BLaER1 treated with 17β-estradiol and CSF1 and Interleukin-3, amounts not matched to agents 10 nM and 100 nM (cell line): ENCODE measurements at regions not wholly inside any gene's neighbourhood (a gene's known extent, or its start where the extent isn't known, plus 50 kb on each side); places are given as distances from the start of the nearest gene placed in this dataset.

Source experiments
- H3K27ac ChIP-seq, 11 experiments: shearing (Covaris generic); formaldehyde crosslinking; 2 replicates each; pipeline ENCODE4 v1.8.1; 2022
- H3K27me3 ChIP-seq, 11 experiments: shearing (Covaris generic); formaldehyde crosslinking; 2 replicates each; pipeline ENCODE4 v1.8.1; 2022
- H3K36me3 ChIP-seq, 11 experiments: shearing (Covaris generic); formaldehyde crosslinking; 2 replicates each; pipeline ENCODE4 v1.8.1; 2022
- H3K4me1 ChIP-seq, 10 experiments: shearing (Covaris generic); formaldehyde crosslinking; 2 replicates each; pipeline ENCODE4 v1.8.1; 2022
- H3K4me2 ChIP-seq, 11 experiments: shearing (Covaris generic); formaldehyde crosslinking; 2 replicates each; pipeline ENCODE4 v1.8.1; 2022
- H3K4me3 ChIP-seq, 10 experiments: shearing (Covaris generic); formaldehyde crosslinking; 2 replicates each; pipeline ENCODE4 v1.8.1; 2022
- H3K9ac ChIP-seq, 11 experiments: shearing (Covaris generic); formaldehyde crosslinking; 2 replicates each; pipeline ENCODE4 v1.8.1; 2022
- H3K9me3 ChIP-seq, 11 experiments: shearing (Covaris generic); formaldehyde crosslinking; replicated peaks in 1 of 11; 2 replicates each; pipeline ENCODE4 v1.8.1; 2022
- H4K20me1 ChIP-seq, 11 experiments: shearing (Covaris generic); formaldehyde crosslinking; 2 replicates each; pipeline ENCODE4 v1.8.1; 2022
- Cebpa-rat ChIP-seq, 11 experiments: shearing (Covaris generic); IDR thresholded peaks; 2 replicates each; pipeline ENCODE4 v1.8.1; 2022

- Histone ChIP-seq H3K9ac (no peak overlapping the region), H3K4me1 (peaks cover 0 to 2% (median under 1%) of the 10 kb centered on the region in 10 experiments; a peak in 14 of 20 replicates), H3K36me3 (no peaks in the 10 kb centered on the region), H3K4me3 (no peak overlapping the region), H3K4me2 (no peak overlapping the region), H3K27me3 (no peaks in the 10 kb centered on the region), H4K20me1 (no peaks in the 10 kb centered on the region), H3K9me3 (peaks cover 8 to 15% (median 12%) of the 10 kb centered on the region in 11 experiments; a peak in 18 of 22 replicates), H3K27ac (no peak overlapping the region)
- TF ChIP-seq Cebpa-rat (IDR thresholded peaks at IDR 0.05): no peak
These were observed 60.0 kb upstream of the UBE3A start for GRCh38 chr15:25498835-25499234.

GRCh38 chr15:25497934-25498333 lies 59.1 kb upstream of the UBE3A start:
- Histone ChIP-seq H3K27ac (no peak overlapping the region), H4K20me1 (no peaks in the 10 kb centered on the region)

GRCh38 chr15:25493823-25494526 lies 55.2 kb upstream of the UBE3A start:
- Histone ChIP-seq H3K36me3 (peaks cover 0 to 3% (median 0%) of the 10 kb centered on the region in 11 experiments; a peak in 1 of 22 replicates), H3K4me2 (no peak overlapping the region), H3K4me1 (no peaks in the 10 kb centered on the region), H3K9me3 (peaks cover 34 to 57% (median 46%) of the 10 kb centered on the region in 11 experiments), H3K27me3 (no peaks in the 10 kb centered on the region), H4K20me1 (no peaks in the 10 kb centered on the region), H3K27ac (no peak overlapping the region), H3K9ac (no peak overlapping the region), H3K4me3 (no peak overlapping the region)
- TF ChIP-seq Cebpa-rat (IDR thresholded peaks at IDR 0.05): no peak

More at GRCh38 chr15:25497934-25498333, 59.1 kb upstream of the UBE3A start:
- no peak for TF ChIP-seq Cebpa-rat (IDR thresholded peaks at IDR 0.05)
- Histone ChIP-seq H3K4me2 (no peak overlapping the region), H3K4me1 (no peaks in the 10 kb centered on the region), H3K9me3 (peaks cover 7 to 18% (median 13%) of the 10 kb centered on the region in 11 experiments; a peak in 14 of 22 replicates), H3K9ac (no peak overlapping the region), H3K4me3 (no peak overlapping the region), H3K36me3 (no peaks in the 10 kb centered on the region), H3K27me3 (no peaks in the 10 kb centered on the region)

GRCh38 chr15:25492315-25492714 lies 53.5 kb upstream of the UBE3A start:
- no peak overlapping the region for H3K27ac ChIP-seq
- H3K4me3 ChIP-seq: no peak overlapping the region
- peaks cover 0 to 2% (median 0%) of the 10 kb centered on the region in 10 experiments; a peak in 2 of 20 replicates for H3K4me1 ChIP-seq
- H3K9ac ChIP-seq: no peak overlapping the region
- H3K36me3 ChIP-seq: peaks cover 0 to 3% (median 0%) of the 10 kb centered on the region in 11 experiments; a peak in 1 of 22 replicates
- H3K4me2 ChIP-seq: no peak overlapping the region
- no peak for TF ChIP-seq Cebpa-rat (IDR thresholded peaks at IDR 0.05)
- H3K27me3 ChIP-seq: no peaks in the 10 kb centered on the region
- no peaks in the 10 kb centered on the region for H4K20me1 ChIP-seq
- peaks cover 41 to 65% (median 52%) of the 10 kb centered on the region in 11 experiments for H3K9me3 ChIP-seq
